GM18502 (cell line): ENCODE measurements at regions not wholly inside any gene's neighbourhood (a gene's known extent, or its start where the extent isn't known, plus 50 kb on each side); places are given as distances from the start of the nearest gene placed in this dataset.

ENCODE experiments used
- ATAC-seq: cut with Tn5 transposase; IDR thresholded peaks from one replicate; pipeline ENCODE4 v1.9.1; 2021; ENCODE audit warnings: mild to moderate bottlenecking; ENCODE audit not compliant: unreplicated experiment, poor library complexity

DNA sequence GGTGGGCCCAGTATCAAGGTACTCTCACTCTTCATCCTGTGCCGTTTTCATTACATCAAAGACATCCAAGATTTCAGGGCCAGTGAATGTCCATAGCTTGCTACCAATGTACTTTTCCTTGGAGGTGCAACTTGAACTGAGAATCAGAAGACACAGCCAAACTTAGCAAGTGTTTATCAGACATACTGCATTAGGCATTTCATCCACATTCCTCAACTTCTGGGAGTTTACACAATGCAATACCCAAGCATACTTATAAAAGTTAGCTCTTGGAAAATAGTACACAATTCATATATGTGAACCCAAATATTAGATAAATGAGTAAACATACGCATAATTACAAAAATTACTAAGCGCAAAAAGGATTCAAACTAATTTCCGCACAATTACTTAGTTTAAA lies 216.3 kb upstream of the RHOBTB1 start:
- no peak for ATAC-seq

GRCh38 chr10:61159253-61159652 lies 215.3 kb upstream of the RHOBTB1 start:
- ATAC-seq, result no peak

DNA sequence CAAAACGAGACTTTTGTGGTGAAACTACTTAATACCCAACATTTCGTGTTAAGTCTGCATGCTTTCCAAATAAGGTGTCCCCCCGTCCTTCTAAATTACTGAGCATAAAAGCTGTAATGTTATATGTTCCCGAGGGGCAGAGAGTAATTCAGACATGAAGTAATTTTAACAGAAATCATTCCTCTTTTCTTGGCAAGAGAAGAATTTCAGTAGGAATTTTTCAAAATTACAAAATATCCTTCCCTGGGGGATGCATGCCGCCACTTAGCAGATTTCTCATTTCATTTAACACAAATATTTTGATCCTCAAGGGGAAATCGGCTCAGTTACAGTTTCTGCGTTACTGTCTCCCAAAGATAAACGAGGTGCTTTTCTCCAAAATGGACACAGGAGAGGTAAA lies 213.2 kb upstream of the RHOBTB1 start:
- no peak for ATAC-seq

DNA sequence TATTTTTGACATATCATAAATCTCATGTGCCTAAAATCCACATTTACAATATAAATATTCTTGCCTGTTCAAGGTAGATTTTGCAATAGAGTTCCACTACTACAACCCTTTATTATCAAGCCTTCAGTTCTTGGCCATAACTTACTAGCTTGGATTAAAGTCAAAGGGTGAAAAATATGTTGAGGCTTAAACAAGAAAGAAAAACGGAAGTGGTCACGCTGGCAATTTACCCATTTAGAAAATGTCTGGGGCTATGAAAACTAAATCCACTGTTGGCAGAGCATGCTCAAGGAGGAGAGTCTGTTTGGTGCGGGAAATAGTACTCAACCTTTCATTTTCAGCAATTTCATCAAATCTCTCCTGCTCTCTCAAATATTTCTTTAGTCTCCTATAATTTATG lies 209.8 kb upstream of the RHOBTB1 start:
- no peak for ATAC-seq

DNA sequence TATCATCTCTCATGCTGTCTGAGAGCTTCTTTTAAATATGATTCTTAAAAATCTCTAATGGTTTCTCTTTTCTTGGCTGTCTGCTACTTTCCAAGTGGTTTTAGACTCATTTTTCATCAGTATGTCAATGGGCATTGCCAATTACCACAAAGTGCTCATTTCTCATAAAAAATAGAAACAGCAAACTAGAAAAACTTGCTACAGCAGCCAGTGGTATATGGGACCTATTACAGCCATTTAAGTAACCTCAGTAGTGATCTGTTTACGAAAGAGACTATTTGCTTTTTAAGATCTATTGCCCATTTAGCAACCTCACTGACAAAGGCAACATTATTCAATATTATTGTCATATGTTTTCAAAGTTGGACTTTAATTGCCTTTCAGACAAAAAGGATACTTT lies 207.1 kb upstream of the RHOBTB1 start:
- ATAC-seq, result no peak

- no peak for ATAC-seq
Measured at GRCh38 chr10:61148451-61148850, 204.5 kb upstream of the RHOBTB1 start.

GRCh38 chr10:61142987-61143386 lies 199.0 kb upstream of the RHOBTB1 start:
- ATAC-seq, result no peak

GRCh38 chr10:61140765-61141392 lies 196.9 kb upstream of the RHOBTB1 start:
- ATAC-seq, result no peak

DNA sequence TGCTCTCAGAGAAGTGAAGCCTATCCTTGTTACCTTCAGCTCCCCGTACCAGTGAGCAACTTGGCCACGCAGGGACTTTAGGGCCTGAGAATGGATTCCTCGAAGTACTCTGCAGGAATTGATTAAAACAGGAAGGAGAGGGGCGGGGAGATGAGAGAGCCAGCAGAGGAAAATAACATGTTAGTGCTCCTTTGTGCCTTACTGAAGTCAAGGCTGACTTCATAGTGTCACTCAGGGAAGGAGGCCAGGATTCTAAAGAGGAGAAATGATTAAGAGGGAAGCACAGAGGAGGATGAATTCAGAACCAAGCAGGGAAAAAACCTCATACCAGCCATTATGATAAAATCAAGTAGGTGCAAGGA lies 195.6 kb upstream of the RHOBTB1 start:
- no peak for ATAC-seq

GRCh38 chr10:61138708-61139591 lies 195.0 kb upstream of the RHOBTB1 start:
- no peak for ATAC-seq

GRCh38 chr10:61136139-61136538 lies 192.2 kb upstream of the RHOBTB1 start:
- ATAC-seq, result no peak

DNA sequence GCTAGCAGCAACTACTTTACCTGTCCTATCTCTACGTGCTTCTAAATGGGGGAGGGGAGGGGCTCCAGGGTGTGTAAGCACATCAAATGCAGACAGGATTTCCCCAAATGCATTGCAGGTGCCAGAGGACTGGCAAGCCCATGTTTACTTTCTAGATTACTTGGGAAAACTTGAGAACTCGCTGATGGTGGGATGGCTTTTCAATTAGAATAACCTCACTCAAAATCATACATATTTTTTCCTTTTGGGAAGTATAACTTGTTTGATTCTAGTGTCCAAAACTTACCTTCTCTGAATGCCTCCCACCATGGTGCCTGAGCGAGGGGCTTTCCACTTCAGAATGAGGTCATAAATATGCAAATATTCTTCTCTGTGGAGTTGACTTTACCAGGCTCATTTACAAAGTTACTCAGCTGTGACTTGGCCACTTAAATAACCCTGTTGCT lies 191.3 kb upstream of the RHOBTB1 start:
- ATAC-seq, result peak; percentile 94

GRCh38 chr10:61130366-61130765 lies 186.4 kb upstream of the RHOBTB1 start:
- no peak for ATAC-seq

DNA sequence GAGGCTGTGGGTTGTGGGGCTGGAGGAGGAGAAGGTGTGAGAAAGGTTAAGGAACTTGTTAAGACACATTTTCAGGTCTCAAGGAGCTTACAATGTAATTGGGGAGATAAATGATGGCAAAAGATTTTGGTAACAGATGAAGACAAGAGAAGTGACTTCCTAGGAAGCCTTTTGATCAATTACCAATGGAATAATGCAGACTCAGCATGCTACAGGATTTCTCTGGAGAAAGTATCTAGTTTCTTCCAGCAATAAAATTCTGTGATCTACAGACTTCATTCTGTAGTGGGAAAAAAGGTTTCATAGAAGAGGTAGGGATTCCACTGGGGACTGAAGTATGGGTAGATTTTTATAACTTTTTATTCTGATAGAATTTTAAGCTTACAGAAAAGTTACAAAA lies 184.2 kb upstream of the RHOBTB1 start:
- no peak for ATAC-seq

- ATAC-seq, result peak; percentile 78
Measured at GRCh38 chr10:61125560-61126170, 181.7 kb upstream of the RHOBTB1 start.

GRCh38 chr10:61124756-61125530 lies 181.0 kb upstream of the RHOBTB1 start:
- ATAC-seq, result no peak

- peak; percentile 79 for ATAC-seq
Measured at GRCh38 chr10:61120805-61121204, 176.8 kb upstream of the RHOBTB1 start.

DNA sequence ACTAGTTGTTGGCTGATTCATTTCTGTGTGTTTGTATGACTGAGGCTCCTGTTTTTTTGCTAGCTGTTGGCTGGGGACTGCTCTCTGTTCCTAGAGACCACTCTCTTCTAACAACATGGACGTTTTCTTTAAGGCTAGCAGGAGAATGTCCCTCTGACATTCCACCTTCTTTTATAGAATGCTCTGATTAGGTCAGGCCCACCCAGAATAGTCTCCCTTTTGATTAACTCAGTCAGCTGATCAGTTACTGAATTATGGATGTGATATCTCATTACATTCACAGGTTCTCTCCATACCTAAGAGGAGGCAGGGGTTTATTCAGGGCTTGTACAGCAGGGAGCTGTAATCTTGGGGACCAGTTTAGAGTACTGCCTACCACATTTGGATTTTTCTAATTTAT lies 175.6 kb upstream of the RHOBTB1 start:
- no peak for ATAC-seq

DNA sequence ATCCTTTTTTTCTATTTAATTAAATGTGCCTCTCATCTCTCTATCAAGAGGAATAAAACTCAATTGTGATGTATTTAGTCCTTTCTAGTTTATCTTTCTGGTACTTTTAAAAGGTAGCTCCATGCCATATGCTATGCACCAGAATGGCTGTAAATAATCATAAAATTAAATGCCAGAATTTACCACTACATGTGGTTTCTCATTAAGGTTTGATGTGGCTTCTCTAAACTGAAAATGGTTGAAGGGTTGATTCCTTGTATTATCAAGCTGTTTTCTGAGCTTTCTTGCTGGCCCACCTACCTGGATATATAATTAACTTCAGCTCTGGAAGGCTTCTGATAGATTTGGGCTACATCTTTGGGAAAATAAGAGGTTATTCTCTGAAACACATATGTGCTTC lies 171.9 kb upstream of the RHOBTB1 start:
- no peak for ATAC-seq

- no peak for ATAC-seq
Measured at GRCh38 chr10:61112771-61113170, 168.8 kb upstream of the RHOBTB1 start.

DNA sequence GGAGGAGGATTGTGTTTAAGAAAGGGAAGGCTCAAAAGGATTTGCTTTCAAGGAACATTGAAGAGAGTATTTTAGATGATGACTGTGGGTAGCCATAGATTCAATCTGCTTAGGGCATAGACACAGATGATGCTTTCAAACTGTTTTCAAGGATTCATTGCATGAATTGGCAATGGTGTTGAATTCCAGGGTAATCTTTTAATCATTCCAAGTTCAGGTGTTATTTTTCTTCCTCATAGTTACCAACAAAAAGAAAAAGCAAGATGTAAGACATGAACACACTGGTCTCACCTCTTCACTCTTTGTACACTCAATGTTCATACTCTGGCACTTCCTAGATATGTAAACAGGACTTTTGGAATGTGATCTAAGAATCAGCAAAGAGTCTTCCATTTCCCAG lies 167.0 kb upstream of the RHOBTB1 start:
- no peak for ATAC-seq
